ENCODE measurements at regions not wholly inside any gene's neighbourhood (a gene's known extent, or its start where the extent isn't known, plus 50 kb on each side); places are given as distances from the start of the nearest gene placed in this dataset.

GRCh38 chr16:26729951-26730541, 336.7 kb upstream of the C16orf82 start:
- DNase-seq, result no peak

DNA sequence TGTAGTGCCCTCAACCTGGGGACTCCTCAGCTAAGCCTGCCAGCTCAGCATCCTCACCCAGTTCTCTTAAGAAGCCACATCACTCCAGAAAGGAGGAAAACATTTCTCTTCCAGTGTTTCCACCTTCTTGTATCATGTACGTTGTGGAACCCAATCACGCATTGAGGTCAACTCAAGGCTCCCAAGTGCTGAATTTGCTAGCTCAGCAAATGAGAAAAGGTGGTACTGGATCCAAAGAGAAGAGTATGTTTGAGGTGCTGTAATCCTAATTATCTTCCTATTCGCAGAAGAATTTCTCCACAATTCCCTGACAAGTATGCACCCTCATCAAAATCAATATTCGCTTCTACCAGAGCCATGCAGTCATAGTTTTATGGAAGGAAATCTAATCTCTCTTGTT, 335.0 kb upstream of the C16orf82 start:
- DNase-seq, result no peak

DNA sequence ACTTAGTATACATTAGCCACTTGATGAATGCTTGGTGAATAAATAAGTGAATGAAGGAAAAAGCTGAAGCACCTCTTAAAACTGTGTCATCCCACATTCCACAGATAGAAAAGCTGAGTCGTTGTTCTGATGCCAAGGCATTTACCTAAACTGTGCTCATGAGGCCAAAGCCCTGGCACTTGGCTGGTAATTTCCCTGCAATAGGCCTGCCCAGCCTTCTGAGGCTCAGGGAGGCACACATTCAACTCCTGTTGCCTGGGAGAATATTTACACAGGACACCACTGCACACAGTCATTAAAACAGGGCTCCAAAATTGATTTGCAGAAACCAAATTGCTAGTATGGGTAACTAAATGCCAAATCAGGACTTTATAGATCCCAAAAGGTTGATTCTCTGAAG, 333.0 kb upstream of the C16orf82 start:
- DNase-seq, result no peak

DNA sequence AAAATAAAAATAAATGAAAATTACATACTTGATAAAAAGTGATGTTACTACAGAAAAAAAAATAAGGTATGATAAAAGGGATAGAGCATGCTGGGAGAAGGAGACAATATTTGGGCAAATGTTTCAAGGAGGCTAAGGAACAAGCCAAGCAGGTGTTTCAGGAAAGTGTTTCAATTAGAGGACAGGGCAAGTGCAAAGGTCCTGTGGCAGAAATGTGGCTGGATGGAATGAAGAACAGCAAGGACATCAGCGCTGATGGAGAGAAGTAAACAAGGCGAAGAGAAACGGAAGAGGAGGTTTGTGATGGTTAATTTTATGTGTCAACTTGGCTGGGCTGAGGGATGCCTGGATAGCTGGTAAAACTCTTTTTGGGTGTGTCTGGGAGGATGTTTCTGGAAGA, 331.2 kb upstream of the C16orf82 start:
- DNase-seq, result no peak

DNA sequence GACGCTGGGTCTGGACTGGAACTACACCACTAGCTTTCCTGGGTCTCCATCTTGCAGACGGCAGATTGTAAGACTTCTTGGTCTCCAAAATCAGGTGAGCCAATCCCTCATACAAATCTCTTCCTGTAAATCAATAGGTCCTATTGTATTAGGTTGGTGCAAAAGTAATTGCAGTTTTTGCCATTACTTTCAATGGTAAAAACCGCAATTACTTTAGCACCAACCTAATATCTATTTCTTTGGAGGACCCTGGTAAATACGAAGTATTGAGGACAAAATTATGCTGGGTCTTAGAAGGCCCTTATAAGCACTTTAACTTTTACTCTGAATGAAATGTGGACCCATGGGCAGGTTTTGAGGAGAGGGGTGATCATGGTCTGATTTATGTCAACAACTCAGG, 330.6 kb upstream of the C16orf82 start:
- DNase-seq, result no peak

DNA sequence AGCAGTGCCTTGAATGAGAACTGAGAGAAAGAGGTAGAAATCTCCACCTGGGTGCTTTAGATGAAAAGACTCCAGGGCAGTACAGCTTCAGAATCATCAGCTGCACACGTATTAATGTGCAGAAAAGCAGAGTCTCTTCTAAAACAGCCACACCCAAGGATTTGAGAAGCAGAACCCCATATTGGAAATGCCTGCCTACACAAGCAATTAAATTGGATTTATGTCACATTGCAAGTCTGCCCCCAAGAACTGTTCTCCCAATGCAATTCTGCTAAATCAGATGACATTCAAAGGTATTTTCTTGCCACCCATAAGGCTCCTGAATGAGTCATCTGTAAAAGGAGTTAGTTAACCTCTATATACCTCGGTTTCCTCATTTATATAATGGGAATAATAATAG, 326.0 kb upstream of the C16orf82 start:
- DNase-seq, result no peak

GRCh38 chr16:26742040-26742439, 324.7 kb upstream of the C16orf82 start:
- DNase-seq, result no peak

GRCh38 chr16:26744430-26744829, 322.3 kb upstream of the C16orf82 start:
- DNase-seq, result no peak

GRCh38 chr16:26747760-26748159, 319.0 kb upstream of the C16orf82 start:
- DNase-seq, result no peak

DNA sequence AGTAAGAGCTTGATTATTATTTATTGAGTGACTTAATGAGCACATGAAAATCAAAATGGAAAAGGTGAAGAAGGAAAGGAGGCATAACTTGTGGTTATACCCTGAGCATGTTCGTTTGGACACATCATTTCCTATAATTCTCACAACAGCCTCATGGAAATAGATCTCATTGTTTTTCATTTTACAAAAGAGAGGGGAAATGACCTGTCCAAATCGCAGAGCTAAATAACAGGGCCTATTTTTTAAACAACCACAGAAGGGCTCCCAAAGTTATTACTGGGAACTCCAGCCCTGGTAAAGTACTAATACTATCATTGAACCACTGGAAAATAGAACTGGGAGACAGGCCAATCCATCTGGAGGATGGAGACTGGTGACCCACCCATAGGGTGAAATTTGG, 317.7 kb upstream of the C16orf82 start:
- DNase-seq, result no peak

DNA sequence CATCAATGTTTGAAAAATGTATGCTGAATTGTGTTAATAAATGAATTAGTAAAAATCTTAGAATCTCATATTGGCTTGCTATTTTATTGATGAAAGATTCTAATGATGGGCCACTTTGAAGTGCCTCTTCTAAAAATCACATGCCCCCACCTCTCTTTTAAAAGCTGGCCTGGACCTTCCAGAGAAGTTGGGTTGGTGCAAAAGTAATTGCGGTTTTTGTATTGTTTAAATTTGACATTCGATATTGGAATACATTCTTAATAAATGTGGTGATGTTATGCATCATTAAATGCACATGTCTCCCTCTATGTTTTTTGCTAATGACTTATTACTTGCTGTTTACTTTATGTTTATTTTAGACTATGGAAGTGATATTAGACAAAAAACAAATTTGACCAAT, 314.6 kb upstream of the C16orf82 start:
- DNase-seq, result no peak

GRCh38 chr16:26756633-26757032, 310.1 kb upstream of the C16orf82 start:
- no peak for DNase-seq

DNA sequence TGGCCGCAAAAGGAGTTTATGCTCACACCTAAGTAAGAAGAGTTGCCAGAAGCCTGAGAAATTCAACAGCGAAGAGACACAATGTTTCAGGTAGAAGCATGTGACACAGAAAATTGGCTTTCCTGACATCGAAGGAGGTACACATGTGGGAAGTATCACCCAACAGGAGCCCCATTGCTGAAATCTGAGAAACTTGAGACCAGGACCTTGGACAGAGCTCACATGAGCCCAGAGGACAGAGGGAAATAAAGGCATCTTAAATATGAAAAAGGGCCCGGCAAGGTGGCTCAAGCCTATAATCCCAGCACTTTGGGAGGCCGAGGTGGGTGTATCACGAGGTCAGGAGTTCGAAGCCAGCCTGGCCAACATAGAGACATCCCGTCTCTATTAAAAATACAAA, 304.1 kb upstream of the C16orf82 start:
- DNase-seq, result no peak

- peak in 1 of 2 donors; percentile 10 for DNase-seq
Observed at GRCh38 chr16:26765087-26765486, 301.6 kb upstream of the C16orf82 start.

GRCh38 chr16:26768385-26769010, 298.2 kb upstream of the C16orf82 start:
- DNase-seq, result no peak

GRCh38 chr16:26770547-26770946, 296.2 kb upstream of the C16orf82 start:
- DNase-seq, result no peak

GRCh38 chr16:26772503-26772902, 294.2 kb upstream of the C16orf82 start:
- DNase-seq, result no peak

DNA sequence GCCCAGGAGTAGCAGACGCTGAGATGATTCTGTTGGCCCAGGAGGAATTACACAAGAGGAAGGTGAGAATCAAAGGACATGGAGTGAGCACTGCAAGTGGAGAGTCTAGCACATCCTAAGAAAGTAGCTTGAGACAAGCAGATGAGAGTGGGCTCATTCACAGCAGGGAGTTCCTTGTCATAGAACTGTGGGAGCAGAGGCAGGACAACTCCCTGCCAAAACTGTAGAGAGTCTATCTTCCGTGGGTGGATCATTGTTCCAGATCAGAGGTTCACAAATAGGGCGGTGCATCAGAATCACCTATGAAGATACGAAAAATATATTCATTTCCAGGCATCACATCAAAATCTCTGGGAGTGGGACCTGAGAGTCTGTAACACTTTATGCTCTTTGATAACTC, 288.9 kb upstream of the C16orf82 start:
- no peak for DNase-seq

- DNase-seq, result no peak
Observed at GRCh38 chr16:26787924-26788323, 278.8 kb upstream of the C16orf82 start.

DNA sequence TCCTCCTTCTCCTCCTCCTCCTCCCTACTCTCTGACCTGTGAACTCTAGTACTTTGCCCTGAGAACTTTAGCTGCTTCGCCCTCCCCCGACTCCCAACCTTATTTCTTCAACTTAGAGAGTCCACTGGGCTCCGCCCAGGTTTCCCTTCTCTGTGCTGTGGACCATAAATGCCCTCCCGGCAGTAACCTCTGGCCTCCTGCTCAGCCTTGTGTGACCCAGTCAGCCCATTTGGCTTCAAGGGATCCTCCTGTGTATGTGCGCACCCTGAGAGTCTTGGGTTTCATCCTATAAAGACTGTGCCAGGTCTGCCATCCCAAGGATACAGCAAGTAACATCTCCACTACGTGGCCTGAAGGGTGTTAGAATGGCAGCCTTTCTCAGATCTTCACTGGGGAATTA, 275.6 kb upstream of the C16orf82 start:
- no peak for DNase-seq

DNA sequence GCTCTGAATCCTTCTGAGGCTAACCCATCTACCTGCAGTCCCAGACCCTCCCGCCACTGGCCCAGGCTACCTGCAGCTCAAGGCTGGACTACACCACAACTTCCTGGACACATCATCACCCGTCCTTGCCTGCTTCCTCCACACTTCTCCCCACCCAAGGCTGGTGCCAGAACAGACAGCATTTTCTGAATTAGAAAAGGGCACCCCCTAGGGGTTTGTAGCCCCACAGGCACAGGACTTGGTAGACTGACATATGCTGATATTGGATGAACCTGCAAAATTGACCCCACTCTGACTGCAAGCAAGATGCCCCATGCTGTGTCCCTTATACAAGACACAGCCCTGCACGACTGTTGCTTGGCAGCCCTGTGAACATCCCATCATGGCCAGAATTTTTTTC, 271.5 kb upstream of the C16orf82 start:
- DNase-seq, result peak; percentile 4 to 26

DNA sequence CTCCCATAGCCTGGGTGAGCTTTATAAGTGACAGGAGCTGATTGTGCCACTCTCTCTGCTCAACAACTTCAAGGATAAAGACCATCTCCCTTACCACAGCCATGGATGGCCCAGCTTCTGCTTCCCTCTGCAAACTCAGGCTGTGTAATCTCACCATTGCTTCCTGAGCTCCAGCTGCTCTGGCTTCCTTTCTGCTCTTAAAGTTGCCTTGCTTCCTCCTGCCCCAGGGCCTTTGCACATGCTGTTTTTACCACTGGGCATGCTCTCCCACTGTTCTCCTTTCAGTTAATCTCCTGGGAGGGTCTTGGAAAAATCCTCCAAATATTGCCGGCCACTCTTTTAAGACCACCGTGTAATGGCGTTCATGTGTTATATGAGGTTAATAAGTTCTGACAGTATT, 265.1 kb upstream of the C16orf82 start:
- DNase-seq, result no peak

DNA sequence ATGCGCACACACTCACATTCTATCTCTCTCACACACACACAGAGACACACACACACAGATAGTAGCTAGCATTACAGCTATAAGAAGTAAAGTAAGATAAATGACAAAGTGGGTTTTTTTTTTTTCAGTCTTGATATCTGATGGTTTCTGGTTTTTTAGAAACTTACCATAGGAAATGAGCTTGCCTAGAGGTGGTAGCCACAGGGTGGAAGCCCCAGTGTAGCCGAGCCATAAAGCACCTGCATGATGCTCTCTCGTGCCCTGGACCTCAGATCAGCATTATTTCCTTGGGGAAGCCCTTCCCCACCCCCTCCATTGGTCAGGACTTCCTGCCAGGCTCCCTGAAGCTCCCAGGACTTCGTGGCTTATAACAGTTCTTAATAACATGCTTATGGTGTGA, 264.3 kb upstream of the C16orf82 start:
- DNase-seq, result no peak

DNA sequence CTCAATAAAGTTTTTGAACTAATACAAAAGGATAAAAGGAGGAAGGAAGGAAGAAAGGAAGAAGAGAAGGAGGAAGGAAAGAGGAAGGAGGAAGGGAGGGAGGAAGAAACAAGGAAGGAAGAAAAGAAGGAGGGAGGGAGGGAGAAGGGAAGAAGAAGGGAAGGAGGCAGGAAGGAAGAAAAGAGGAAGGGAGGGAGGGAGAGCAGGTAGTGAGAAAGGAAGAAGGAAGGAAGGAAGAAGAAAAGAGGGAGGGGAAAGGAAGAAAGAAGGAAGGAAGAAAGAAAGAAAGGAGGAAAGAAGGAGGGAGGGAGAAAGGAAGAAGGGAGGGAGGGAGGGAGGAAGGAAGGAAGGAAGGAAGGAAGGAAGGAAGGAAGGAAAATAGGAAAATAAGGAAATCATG, 263.8 kb upstream of the C16orf82 start:
- DNase-seq, result no peak

DNA sequence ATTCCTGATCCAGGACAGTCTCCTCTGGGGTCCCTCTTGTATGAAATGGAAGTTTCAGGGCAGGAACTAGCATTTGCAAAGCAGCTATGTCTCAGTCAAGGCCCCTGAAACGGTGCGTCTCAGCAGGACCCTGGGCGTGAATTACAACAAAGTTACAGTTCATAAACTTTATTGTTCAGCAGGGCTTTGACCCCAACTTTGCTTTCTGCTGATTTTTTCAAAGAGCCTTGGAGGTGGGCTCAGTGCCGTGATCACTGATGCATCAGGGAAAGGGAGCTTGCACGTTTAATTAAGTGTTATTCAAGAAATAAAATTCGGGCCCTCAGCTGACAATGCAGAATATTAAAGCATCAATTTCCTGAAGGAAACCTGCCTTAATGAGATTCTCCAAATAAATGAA, 260.1 kb upstream of the C16orf82 start:
- no peak for DNase-seq

Data from stimulated activated CD4-positive, alpha-beta T cell treated with anti-CD3 and anti-CD28 coated beads, Interleukin-2, amount 100 ng/mL, for 24 hours (primary cell).